Gastroesophageal sphincter (tissue), 4 donors: ENCODE measurements at regions not wholly inside any gene's neighbourhood (a gene's known extent, or its start where the extent isn't known, plus 50 kb on each side); places are given as distances from the start of the nearest gene placed in this dataset.

ENCODE experiments used
- ATAC-seq: fragments of 150-250 bp; one replicate; pipeline ENCODE4 v1.9.1; 2016; ENCODE audit warnings: mild to moderate bottlenecking, moderate library complexity
- H3K27ac ChIP-seq, 4 donors: fragments of 200-600 bp; sonication (generic) in 3 of 4; 1 replicate in 3 of 4; 2 replicates in 1 of 4; pipeline ENCODE4 v1.5.1; 2016 to 2019
- H3K27me3 ChIP-seq: fragments of 200-600 bp; sonication (generic); one replicate; pipeline ENCODE4 v1.5.1; 2019
- H3K36me3 ChIP-seq, 2 donors: fragments of 200-600 bp; sonication (generic); one replicate each; pipeline ENCODE4 v1.5.1; 2019; ENCODE audit warnings: control low read depth in 1 of 2
- H3K4me1 ChIP-seq, 3 donors: fragments of 200-600 bp; sonication (generic); 1 replicate in 2 of 3; 2 replicates in 1 of 3; pipeline ENCODE4 v1.5.1; 2016 to 2019; ENCODE audit warnings: control low read depth in 2 of 3
- H3K4me3 ChIP-seq, 2 donors: fragments of 200-600 bp; sonication (generic); one replicate each; pipeline ENCODE4 v1.5.1; 2019; ENCODE audit warnings: mild to moderate bottlenecking in 1 of 2, moderate library complexity in 1 of 2
- H3K9me3 ChIP-seq, 3 donors: fragments of 200-600 bp; sonication (generic); one replicate each; pipeline ENCODE4 v1.5.1; 2017 to 2019; ENCODE audit warnings: control low read depth in 2 of 3
- EP300 ChIP-seq: sonication (generic); formaldehyde crosslinking; IDR thresholded peaks from one replicate; pipeline ENCODE4 v1.6.1; 2017; ENCODE audit warnings: antibody characterized with exemption, mild to moderate bottlenecking
- POLR2A ChIP-seq, 2 donors: fragments of 450-650 bp; IDR thresholded peaks; one replicate each; pipeline ENCODE4 v1.6.1; 2017; ENCODE audit warnings: antibody characterized with exemption in 2 of 2, mild to moderate bottlenecking in 2 of 2, moderate library complexity in 1 of 2
- POLR2AphosphoS5 ChIP-seq: sonication (generic); formaldehyde crosslinking; IDR thresholded peaks from one replicate; pipeline ENCODE4 v1.6.1; 2017; ENCODE audit warnings: antibody characterized with exemption
- WGBS, 2 donors: methylation state at CpG; one replicate each; pipeline ENCODE4 v1.1.5; 2018; ENCODE audit warnings: low coverage in 1 of 2; 5-methylcytosine and 5-hydroxymethylcytosine counted together
- TF ChIP-seq, protein P1 (sequence below), 4 experiments: fragments of 200-600 bp in 2 of 4; fragments of 450-650 bp in 2 of 4; sonication (generic) in 1 of 4; IDR thresholded peaks; one replicate each; pipeline ENCODE4 v1.5.1; 2017 to 2019; ENCODE audit warnings: antibody characterized with exemption in 4 of 4, mild to moderate bottlenecking in 2 of 4, moderate library complexity in 2 of 4

DNA sequence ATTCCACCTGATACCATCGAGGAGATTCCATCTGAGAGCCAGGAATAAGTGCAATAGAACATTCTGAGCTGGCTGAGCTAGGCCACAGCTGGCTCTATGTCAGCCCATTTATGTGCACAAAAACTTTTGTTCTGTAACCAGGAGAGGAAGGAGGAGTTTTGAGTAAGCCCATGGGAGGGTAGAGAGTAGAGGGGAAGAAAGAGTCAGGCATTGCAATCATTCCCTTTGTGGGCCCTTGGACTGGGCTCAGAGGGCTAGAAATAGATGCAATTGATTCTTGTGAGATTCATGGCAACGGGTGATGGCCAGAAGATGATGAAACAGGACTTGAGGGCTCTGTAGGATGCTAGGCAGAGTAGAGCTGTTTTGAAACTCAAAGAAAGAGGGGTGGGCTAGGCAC lies 104.6 kb upstream of the KIF5B start:
- no peak for ATAC-seq
- H3K36me3 ChIP-seq = no peaks in the 10 kb centered on the region
- H3K4me1 ChIP-seq = no peaks in the 10 kb centered on the region
- no peak overlapping the region for H3K4me3 ChIP-seq
- no peak overlapping the region for H3K27ac ChIP-seq
- TF ChIP-seq POLR2A (IDR thresholded peaks at IDR 0.05) = no peak
- TF ChIP-seq POLR2AphosphoS5 = no peak
- TF ChIP-seq, protein P1, sequence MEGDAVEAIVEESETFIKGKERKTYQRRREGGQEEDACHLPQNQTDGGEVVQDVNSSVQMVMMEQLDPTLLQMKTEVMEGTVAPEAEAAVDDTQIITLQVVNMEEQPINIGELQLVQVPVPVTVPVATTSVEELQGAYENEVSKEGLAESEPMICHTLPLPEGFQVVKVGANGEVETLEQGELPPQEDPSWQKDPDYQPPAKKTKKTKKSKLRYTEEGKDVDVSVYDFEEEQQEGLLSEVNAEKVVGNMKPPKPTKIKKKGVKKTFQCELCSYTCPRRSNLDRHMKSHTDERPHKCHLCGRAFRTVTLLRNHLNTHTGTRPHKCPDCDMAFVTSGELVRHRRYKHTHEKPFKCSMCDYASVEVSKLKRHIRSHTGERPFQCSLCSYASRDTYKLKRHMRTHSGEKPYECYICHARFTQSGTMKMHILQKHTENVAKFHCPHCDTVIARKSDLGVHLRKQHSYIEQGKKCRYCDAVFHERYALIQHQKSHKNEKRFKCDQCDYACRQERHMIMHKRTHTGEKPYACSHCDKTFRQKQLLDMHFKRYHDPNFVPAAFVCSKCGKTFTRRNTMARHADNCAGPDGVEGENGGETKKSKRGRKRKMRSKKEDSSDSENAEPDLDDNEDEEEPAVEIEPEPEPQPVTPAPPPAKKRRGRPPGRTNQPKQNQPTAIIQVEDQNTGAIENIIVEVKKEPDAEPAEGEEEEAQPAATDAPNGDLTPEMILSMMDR (IDR thresholded peaks at IDR 0.05) = no peak
- no peak for TF ChIP-seq EP300
- H3K27me3 ChIP-seq = no peaks in the 10 kb centered on the region
- H3K9me3 ChIP-seq = no peaks in the 10 kb centered on the region
- 62 to 86% methylated on average over 1 to 2 of the region's 2 CpGs for WGBS, 2 donors

- Histone ChIP-seq H3K27me3 (no peaks in the 10 kb centered on the region), H3K4me3 (no peak overlapping the region), H3K9me3 (peaks cover 0 to under 1% (median 0%) of the 10 kb centered on the region in 3 donors), H3K36me3 (no peaks in the 10 kb centered on the region), H3K27ac (no peak overlapping the region), H3K4me1 (no peaks in the 10 kb centered on the region)
- no peak for TF ChIP-seq POLR2AphosphoS5
- TF ChIP-seq, protein P1 (IDR thresholded peaks at IDR 0.05) = no peak
- no peak for TF ChIP-seq POLR2A (IDR thresholded peaks at IDR 0.05)
- no peak for TF ChIP-seq EP300
- no peak for ATAC-seq
- WGBS, 2 donors = 93 to 100% methylated on average over 5 to 7 of the region's 7 CpGs
Measured at GRCh38 chr10:32159264-32159663, 103.0 kb upstream of the KIF5B start.

- 90% methylated on average over 3 of the region's 4 CpGs; no CpG with 5 or more reads in 1 of the 2 donors for WGBS, 2 donors
- Histone ChIP-seq H3K9me3 (peaks cover 0 to 13% (median 0%) of the 10 kb centered on the region in 3 donors), H3K36me3 (no peaks in the 10 kb centered on the region), H3K27ac (no peak overlapping the region), H3K4me1 (no peaks in the 10 kb centered on the region), H3K4me3 (no peak overlapping the region), H3K27me3 (no peaks in the 10 kb centered on the region)
- no peak for TF ChIP-seq EP300
- TF ChIP-seq POLR2A (IDR thresholded peaks at IDR 0.05) = no peak
- TF ChIP-seq, protein P1 (IDR thresholded peaks at IDR 0.05) = no peak
- TF ChIP-seq POLR2AphosphoS5 = no peak
- ATAC-seq = no peak
Measured at GRCh38 chr10:32156031-32156495, 99.8 kb upstream of the KIF5B start.

GRCh38 chr10:32155075-32155516 lies 98.9 kb upstream of the KIF5B start:
- no peak overlapping the region for H3K4me3 ChIP-seq
- H3K9me3 ChIP-seq = peaks cover 0 to 13% (median 0%) of the 10 kb centered on the region in 3 donors
- ATAC-seq = no peak
- peaks cover 0 to 1% (median 0%) of the 10 kb centered on the region in 3 donors for H3K4me1 ChIP-seq
- no peaks in the 10 kb centered on the region for H3K27me3 ChIP-seq
- H3K27ac ChIP-seq = no peak overlapping the region
- TF ChIP-seq, protein P1 (IDR thresholded peaks at IDR 0.05) = no peak
- TF ChIP-seq EP300 (no peak), POLR2AphosphoS5 (no peak), POLR2A (IDR thresholded peaks at IDR 0.05) (no peak)
- 46 to 55% methylated on average over 1 to 2 of the region's 2 CpGs for WGBS, 2 donors
- no peaks in the 10 kb centered on the region for H3K36me3 ChIP-seq

DNA sequence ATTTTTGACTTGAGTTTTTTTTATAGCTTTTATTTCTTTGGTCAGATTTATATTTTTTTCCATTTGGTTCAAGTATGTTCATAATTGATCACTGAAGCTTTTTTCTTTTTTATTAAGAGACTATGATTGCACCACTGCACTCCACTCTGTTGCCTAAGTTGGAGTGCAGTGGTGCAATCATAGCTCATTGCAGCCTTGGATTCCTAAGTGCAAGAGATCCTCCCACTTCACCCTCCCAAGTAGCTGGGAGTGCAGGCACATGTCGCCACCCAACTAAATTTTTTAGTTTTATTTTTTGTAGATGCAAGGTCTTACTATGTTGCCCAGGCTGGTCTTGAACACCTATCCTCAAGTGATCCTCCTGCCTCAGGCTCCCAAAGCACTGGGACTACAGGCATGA lies 97.7 kb upstream of the KIF5B start:
- Histone ChIP-seq H3K36me3 (no peaks in the 10 kb centered on the region), H3K4me1 (peaks cover 0 to 12% (median under 1%) of the 10 kb centered on the region in 3 donors), H3K27ac (no peak overlapping the region), H3K9me3 (peaks cover 0 to 13% (median 0%) of the 10 kb centered on the region in 3 donors), H3K27me3 (no peaks in the 10 kb centered on the region), H3K4me3 (no peak overlapping the region)
- TF ChIP-seq POLR2A (IDR thresholded peaks at IDR 0.05) (no peak), POLR2AphosphoS5 (no peak), EP300 (no peak)
- TF ChIP-seq, protein P1 (IDR thresholded peaks at IDR 0.05) = no peak
- no peak for ATAC-seq
- WGBS, 2 donors = 100% methylated on average over 1 of the region's 1 CpG; no CpG with 5 or more reads in 1 of the 2 donors
